Tibial artery (tissue), 4 donors: ENCODE measurements at regions not wholly inside any gene's neighbourhood (a gene's known extent, or its start where the extent isn't known, plus 50 kb on each side); places are given as distances from the start of the nearest gene placed in this dataset.
"Not testable (repeated sequence)": the region's sequence is repeated elsewhere in the genome, so short reads cannot be mapped to it uniquely, and the experiment has no call there.

Experiments
- DNase-seq, 2 donors: peaks; one replicate each; pipeline ENCODE4 v3.0.0-alpha.2; 2019
- H3K27ac ChIP-seq, 2 donors: fragments of 200-600 bp; sonication (generic) in 1 of 2; 1 replicate in 1 of 2; 2 replicates in 1 of 2; pipeline ENCODE4 v1.5.1; 2018 to 2019; ENCODE audit warnings: mild to moderate bottlenecking in 1 of 2
- H3K27me3 ChIP-seq, 2 donors: fragments of 200-600 bp; sonication (generic) in 1 of 2; one replicate each; pipeline versions ENCODE4 v1.5.1 to v1.6.0; 2016 to 2019
- H3K36me3 ChIP-seq, 3 donors: fragments of 200-600 bp; sonication (generic) in 2 of 3; one replicate each; pipeline ENCODE4 v1.5.1; 2016 to 2019; ENCODE audit warnings: mild to moderate bottlenecking in 2 of 3
- H3K4me1 ChIP-seq, 4 donors: fragments of 200-600 bp; sonication (generic) in 2 of 4; 1 replicate in 3 of 4; 2 replicates in 1 of 4; pipeline ENCODE4 v1.5.1; 2016 to 2019
- H3K4me3 ChIP-seq, 2 donors: fragments of 200-600 bp; sonication (generic) in 1 of 2; 1 replicate in 1 of 2; 2 replicates in 1 of 2; pipeline ENCODE4 v1.5.1; 2018 to 2019; ENCODE audit warnings: mild to moderate bottlenecking in 2 of 2
- H3K9me3 ChIP-seq, 3 donors: fragments of 200-600 bp; sonication (generic) in 1 of 3; one replicate each; pipeline ENCODE4 v1.5.1; 2016 to 2019
- intact Hi-C: fragments of 100-400 bp; cut with DNase I; formaldehyde crosslinking; loops from one replicate; pipeline ENCODE4 v1.15.0; 2023; ENCODE audit warnings: low total_unique reads
- TF ChIP-seq, protein P1 (sequence below), 2 experiments: fragments of 200-600 bp in 1 of 2; fragments of 450-650 bp in 1 of 2; IDR thresholded peaks; one replicate each; pipeline ENCODE4 v1.5.1; 2017 to 2019; ENCODE audit warnings: antibody characterized with exemption in 2 of 2, mild to moderate bottlenecking in 1 of 2, moderate library complexity in 1 of 2

GRCh38 chrX:45806410-45807121 lies 605.9 kb upstream of the DIPK2B start:
- intact Hi-C loops = no loop called here
- H3K9me3 ChIP-seq = no peaks in the 10 kb centered on the region
- TF ChIP-seq, protein P1, sequence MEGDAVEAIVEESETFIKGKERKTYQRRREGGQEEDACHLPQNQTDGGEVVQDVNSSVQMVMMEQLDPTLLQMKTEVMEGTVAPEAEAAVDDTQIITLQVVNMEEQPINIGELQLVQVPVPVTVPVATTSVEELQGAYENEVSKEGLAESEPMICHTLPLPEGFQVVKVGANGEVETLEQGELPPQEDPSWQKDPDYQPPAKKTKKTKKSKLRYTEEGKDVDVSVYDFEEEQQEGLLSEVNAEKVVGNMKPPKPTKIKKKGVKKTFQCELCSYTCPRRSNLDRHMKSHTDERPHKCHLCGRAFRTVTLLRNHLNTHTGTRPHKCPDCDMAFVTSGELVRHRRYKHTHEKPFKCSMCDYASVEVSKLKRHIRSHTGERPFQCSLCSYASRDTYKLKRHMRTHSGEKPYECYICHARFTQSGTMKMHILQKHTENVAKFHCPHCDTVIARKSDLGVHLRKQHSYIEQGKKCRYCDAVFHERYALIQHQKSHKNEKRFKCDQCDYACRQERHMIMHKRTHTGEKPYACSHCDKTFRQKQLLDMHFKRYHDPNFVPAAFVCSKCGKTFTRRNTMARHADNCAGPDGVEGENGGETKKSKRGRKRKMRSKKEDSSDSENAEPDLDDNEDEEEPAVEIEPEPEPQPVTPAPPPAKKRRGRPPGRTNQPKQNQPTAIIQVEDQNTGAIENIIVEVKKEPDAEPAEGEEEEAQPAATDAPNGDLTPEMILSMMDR (IDR thresholded peaks at IDR 0.05) = no peak
- H3K27ac ChIP-seq = peak overlapping the region; percentile 79
- no peaks in the 10 kb centered on the region for H3K27me3 ChIP-seq
- no peak for DNase-seq
- peak overlapping the region; percentile 49 to 53 for H3K4me3 ChIP-seq
- peaks cover 0 to 3% (median 0%) of the 10 kb centered on the region in 4 donors for H3K4me1 ChIP-seq
- H3K36me3 ChIP-seq = no peaks in the 10 kb centered on the region

- Histone ChIP-seq H3K4me3 (no peak overlapping the region), H3K27me3 (no peaks in the 10 kb centered on the region), H3K4me1 (peaks cover 0 to 7% (median 2%) of the 10 kb centered on the region in 4 donors), H3K36me3 (no peaks in the 10 kb centered on the region), H3K27ac (no peak overlapping the region), H3K9me3 (no peaks in the 10 kb centered on the region)
- DNase-seq = no peak
- intact Hi-C loops = loop anchor here (5.0 kb wide), 1 partner anchor 312 kb away; no protein-coding TSS in a partner anchor
- TF ChIP-seq, protein P1 (IDR thresholded peaks at IDR 0.05) = no peak
These were observed 603.6 kb upstream of the DIPK2B start for GRCh38 chrX:45804276-45804675.

GRCh38 chrX:45803383-45803921 lies 602.8 kb upstream of the DIPK2B start:
- H3K36me3 ChIP-seq = no peaks in the 10 kb centered on the region
- no peak for DNase-seq
- intact Hi-C loops = loop anchor here (5.0 kb wide), 1 partner anchor 311 kb away; no protein-coding TSS in a partner anchor
- TF ChIP-seq, protein P1 (IDR thresholded peaks at IDR 0.05) = no peak
- H3K9me3 ChIP-seq = no peaks in the 10 kb centered on the region
- H3K27me3 ChIP-seq = no peaks in the 10 kb centered on the region
- peaks cover 0 to 15% (median 2%) of the 10 kb centered on the region in 4 donors for H3K4me1 ChIP-seq
- no peak overlapping the region for H3K4me3 ChIP-seq
- H3K27ac ChIP-seq = no peak overlapping the region

GRCh38 chrX:45801554-45801953 lies 600.9 kb upstream of the DIPK2B start:
- no peak for DNase-seq
- Histone ChIP-seq H3K27ac (peak overlapping the region in 1 of 2 donors; percentile 61), H3K27me3 (no peaks in the 10 kb centered on the region), H3K9me3 (no peaks in the 10 kb centered on the region), H3K4me1 (peaks cover 0 to 25% (median 2%) of the 10 kb centered on the region in 4 donors), H3K36me3 (no peaks in the 10 kb centered on the region), H3K4me3 (peak overlapping the region in 1 of 2 donors; percentile 25)
- TF ChIP-seq, protein P1 (IDR thresholded peaks at IDR 0.05) = peak in 1 of 2 experiments; percentile 9
- intact Hi-C loops = loop anchor here (5.0 kb wide), 1 partner anchor 309 kb away; no protein-coding TSS in a partner anchor

DNA sequence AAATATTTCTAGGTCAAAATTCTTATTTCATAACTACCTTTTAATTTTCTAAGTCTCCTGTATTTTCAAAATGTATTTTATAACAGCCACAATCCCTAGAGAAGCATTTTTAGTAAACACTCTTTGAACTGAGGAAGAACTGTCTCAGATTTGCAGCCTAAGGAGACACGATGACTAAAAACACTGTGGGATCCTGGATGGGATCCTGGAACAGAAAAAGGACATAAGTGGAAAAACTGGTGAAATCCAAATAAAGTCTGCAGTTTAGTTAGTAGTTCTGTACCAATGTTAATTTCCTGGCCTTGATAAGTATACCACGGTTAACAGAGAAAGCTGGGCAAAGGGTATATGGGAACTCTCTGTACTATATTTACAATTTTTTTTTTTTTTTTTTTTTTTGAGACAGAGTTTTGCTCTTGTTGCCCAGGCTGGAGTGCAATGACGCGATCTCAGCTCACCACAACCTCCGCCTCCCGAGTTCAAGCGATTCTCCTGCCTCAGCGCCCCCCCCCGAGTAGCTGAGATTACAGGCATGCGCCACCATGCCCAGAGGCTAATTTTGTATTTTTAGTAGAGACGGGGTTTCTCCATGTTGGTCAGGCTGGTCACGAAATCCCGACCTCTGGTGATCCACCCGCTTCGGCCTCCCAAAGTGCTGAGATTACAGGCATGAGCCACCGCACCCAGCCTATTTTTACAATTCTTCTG lies 600.2 kb upstream of the DIPK2B start:
- Histone ChIP-seq H3K4me3 (peak overlapping the region in 1 of 2 donors; percentile 25), H3K4me1 (peaks cover 0 to 22% (median 2%) of the 10 kb centered on the region in 4 donors), H3K27ac (peak overlapping the region; percentile 33 to 61)
- H3K9me3 ChIP-seq, H3K36me3 ChIP-seq, DNase-seq, H3K27me3 ChIP-seq: not testable (repeated sequence)
- intact Hi-C loops = loop anchor here (5.0 kb wide), 1 partner anchor 309 kb away; no protein-coding TSS in a partner anchor
